Chondrocyte (in vitro differentiated cells): ENCODE measurements at regions not wholly inside any gene's neighbourhood (a gene's known extent, or its start where the extent isn't known, plus 50 kb on each side); places are given as distances from the start of the nearest gene placed in this dataset.

Experiments used
- DNase-seq: peaks from one replicate; pipeline ENCODE4 v3.0.0; 2021; ENCODE audit warnings: mixed read lengths, low spot score
- H3K27ac Mint-ChIP-seq: one replicate; pipeline ENCODE4 v1.8.0; 2021; ENCODE audit warnings: mild to moderate bottlenecking, moderate library complexity, mixed read lengths; ENCODE audit not compliant: unreplicated experiment
- H3K27me3 Mint-ChIP-seq: 2 replicates; pipeline ENCODE4 v1.8.0; 2021; ENCODE audit warnings: low read depth, mixed read lengths
- H3K36me3 Mint-ChIP-seq: 2 replicates; pipeline ENCODE4 v1.8.0; 2021; ENCODE audit warnings: low read depth, mixed read lengths
- H3K4me1 Mint-ChIP-seq: 2 replicates; pipeline ENCODE4 v1.8.0; 2021; ENCODE audit warnings: low read depth, mild to moderate bottlenecking, mixed read lengths
- H3K4me3 Mint-ChIP-seq: one replicate; pipeline ENCODE4 v1.8.0; 2021; ENCODE audit warnings: mild to moderate bottlenecking, moderate library complexity, mixed read lengths; ENCODE audit not compliant: unreplicated experiment
- H3K9me3 Mint-ChIP-seq: 2 replicates; pipeline ENCODE4 v1.8.0; 2021; ENCODE audit warnings: low read depth, mixed read lengths
- CTCF ChIP-seq: fragments of 200-600 bp; sonication (generic); IDR thresholded peaks from 2 replicates; pipeline ENCODE4 v1.5.0; 2021; ENCODE audit warnings: antibody characterized with exemption, mild to moderate bottlenecking, moderate library complexity

GRCh38 chr1:230510496-230510895 is 84.4 kb upstream of the PGBD5 start:
- H3K9me3 Mint-ChIP-seq: peaks cover 3% of the 10 kb centered on the region
- no peaks in the 10 kb centered on the region for H3K27me3 Mint-ChIP-seq
- TF ChIP-seq CTCF: no peak
- DNase-seq: no peak
- no peaks in the 10 kb centered on the region for H3K36me3 Mint-ChIP-seq
- peak overlapping the region; percentile 95 for H3K27ac Mint-ChIP-seq
- no peak overlapping the region for H3K4me3 Mint-ChIP-seq
- peaks cover 43% of the 10 kb centered on the region for H3K4me1 Mint-ChIP-seq

- Mint-ChIP-seq H3K4me3 (no peak overlapping the region), H3K27ac (peak overlapping the region; percentile 95), H3K4me1 (peaks cover 49% of the 10 kb centered on the region), H3K36me3 (no peaks in the 10 kb centered on the region), H3K9me3 (peaks cover 3% of the 10 kb centered on the region), H3K27me3 (no peaks in the 10 kb centered on the region)
- no peak for TF ChIP-seq CTCF
- no peak for DNase-seq
Measured at GRCh38 chr1:230509281-230509977, 83.3 kb upstream of the PGBD5 start.

- Mint-ChIP-seq H3K27me3 (no peaks in the 10 kb centered on the region), H3K4me3 (no peak overlapping the region), H3K36me3 (no peaks in the 10 kb centered on the region), H3K4me1 (peaks cover 58% of the 10 kb centered on the region), H3K9me3 (no peaks in the 10 kb centered on the region), H3K27ac (peak overlapping the region; percentile 91)
- TF ChIP-seq CTCF: no peak
- DNase-seq: no peak
Measured at GRCh38 chr1:230507666-230508402, 81.7 kb upstream of the PGBD5 start.

- H3K27me3 Mint-ChIP-seq: no peaks in the 10 kb centered on the region
- H3K27ac Mint-ChIP-seq: no peak overlapping the region
- H3K9me3 Mint-ChIP-seq: no peaks in the 10 kb centered on the region
- H3K4me3 Mint-ChIP-seq: no peak overlapping the region
- no peak for DNase-seq
- TF ChIP-seq CTCF: no peak
- H3K36me3 Mint-ChIP-seq: no peaks in the 10 kb centered on the region
- H3K4me1 Mint-ChIP-seq: peaks cover 58% of the 10 kb centered on the region
Measured at GRCh38 chr1:230507236-230507635, 81.1 kb upstream of the PGBD5 start.

- DNase-seq: no peak
- H3K27me3 Mint-ChIP-seq: no peaks in the 10 kb centered on the region
- H3K36me3 Mint-ChIP-seq: no peaks in the 10 kb centered on the region
- peaks cover 63% of the 10 kb centered on the region for H3K4me1 Mint-ChIP-seq
- H3K4me3 Mint-ChIP-seq: no peak overlapping the region
- no peak overlapping the region for H3K27ac Mint-ChIP-seq
- no peak for TF ChIP-seq CTCF
- no peaks in the 10 kb centered on the region for H3K9me3 Mint-ChIP-seq
Measured at GRCh38 chr1:230506451-230506850, 80.3 kb upstream of the PGBD5 start.
